ENCODE measurements at regions not wholly inside any gene's neighbourhood (a gene's known extent, or its start where the extent isn't known, plus 50 kb on each side); places are given as distances from the start of the nearest gene placed in this dataset.
"Not testable (repeated sequence)": the region's sequence is repeated elsewhere in the genome, so short reads cannot be mapped to it uniquely, and the experiment has no call there.

GRCh38 chr15:69555080-69555479 lies 102.5 kb downstream of the RPLP1 start:
- H3K9ac ChIP-seq (ENCODE audit: low read depth, low read length) = no peak overlapping the region
- 95% methylated on average over 7 of the region's 8 CpGs for WGBS
- H3K36me3 ChIP-seq (ENCODE audit: insufficient read depth, low read length) = no peaks in the 10 kb centered on the region
- no peaks in the 10 kb centered on the region for H3K27me3 ChIP-seq (ENCODE audit: insufficient read depth, low read length)
- no peak overlapping the region for H3K27ac ChIP-seq (ENCODE audit: low read depth, low read length)
- H3K9me3 ChIP-seq (ENCODE audit: insufficient read depth, low read depth, low read length) = peaks cover 7% of the 10 kb centered on the region; the same call in 1 of the 2 replicates
- peaks cover 39% of the 10 kb centered on the region for H3K4me1 ChIP-seq (ENCODE audit: insufficient read depth, low read length)
- H3K4me3 ChIP-seq (ENCODE audit: low read length) = no peak overlapping the region

GRCh38 chr15:69556344-69556743 lies 103.7 kb downstream of the RPLP1 start:
- 92% methylated on average over 1 of the region's 1 CpG for WGBS
- Histone ChIP-seq H3K27me3 (ENCODE audit: insufficient read depth, low read length) (no peaks in the 10 kb centered on the region), H3K4me1 (ENCODE audit: insufficient read depth, low read length) (peaks cover 35% of the 10 kb centered on the region), H3K9me3 (ENCODE audit: insufficient read depth, low read depth, low read length) (peaks cover 7% of the 10 kb centered on the region; the same call in 1 of the 2 replicates), H3K27ac (ENCODE audit: low read depth, low read length) (no peak overlapping the region), H3K4me3 (ENCODE audit: low read length) (no peak overlapping the region), H3K36me3 (ENCODE audit: insufficient read depth, low read length) (no peaks in the 10 kb centered on the region), H3K9ac (ENCODE audit: low read depth, low read length) (no peak overlapping the region)

GRCh38 chr15:69557020-69557706 lies 104.5 kb downstream of the RPLP1 start:
- Histone ChIP-seq H3K4me3 (ENCODE audit: low read length) (no peak overlapping the region), H3K27ac (ENCODE audit: low read depth, low read length) (no peak overlapping the region), H3K27me3 (ENCODE audit: insufficient read depth, low read length) (no peaks in the 10 kb centered on the region), H3K9ac (ENCODE audit: low read depth, low read length) (no peak overlapping the region), H3K4me1 (ENCODE audit: insufficient read depth, low read length) (peaks cover 35% of the 10 kb centered on the region), H3K9me3 (ENCODE audit: insufficient read depth, low read depth, low read length) (no peaks in the 10 kb centered on the region), H3K36me3 (ENCODE audit: insufficient read depth, low read length) (no peaks in the 10 kb centered on the region)
- WGBS = 53% methylated on average over 4 of the region's 5 CpGs

GRCh38 chr15:69557707-69558409 lies 105.2 kb downstream of the RPLP1 start:
- H3K9ac ChIP-seq (ENCODE audit: low read depth, low read length) = peak overlapping the region; percentile 17; the same call in 1 of the 2 replicates
- no peaks in the 10 kb centered on the region for H3K9me3 ChIP-seq (ENCODE audit: insufficient read depth, low read depth, low read length)
- peaks cover 35% of the 10 kb centered on the region for H3K4me1 ChIP-seq (ENCODE audit: insufficient read depth, low read length)
- no peak overlapping the region for H3K4me3 ChIP-seq (ENCODE audit: low read length)
- no peaks in the 10 kb centered on the region for H3K27me3 ChIP-seq (ENCODE audit: insufficient read depth, low read length)
- no peak overlapping the region for H3K27ac ChIP-seq (ENCODE audit: low read depth, low read length)
- WGBS = 68% methylated on average over 2 of the region's 2 CpGs
- no peaks in the 10 kb centered on the region for H3K36me3 ChIP-seq (ENCODE audit: insufficient read depth, low read length)

- H3K4me3 ChIP-seq (ENCODE audit: low read length) = no peak overlapping the region
- 70% methylated on average over 5 of the region's 5 CpGs for WGBS
- no peaks in the 10 kb centered on the region for H3K36me3 ChIP-seq (ENCODE audit: insufficient read depth, low read length)
- H3K9ac ChIP-seq (ENCODE audit: low read depth, low read length) = no peak overlapping the region
- H3K27me3 ChIP-seq (ENCODE audit: insufficient read depth, low read length) = no peaks in the 10 kb centered on the region
- H3K4me1 ChIP-seq (ENCODE audit: insufficient read depth, low read length) = peaks cover 28% of the 10 kb centered on the region
- H3K9me3 ChIP-seq (ENCODE audit: insufficient read depth, low read depth, low read length) = no peaks in the 10 kb centered on the region
- no peak overlapping the region for H3K27ac ChIP-seq (ENCODE audit: low read depth, low read length)
These were observed 107.0 kb downstream of the RPLP1 start for GRCh38 chr15:69559440-69560190.

- 90% methylated on average over 14 of the region's 14 CpGs for WGBS
- Histone ChIP-seq H3K4me3 (ENCODE audit: low read length) (no peak overlapping the region), H3K27ac (ENCODE audit: low read depth, low read length) (no peak overlapping the region)
These were observed 108.6 kb downstream of the RPLP1 start for GRCh38 chr15:69561071-69561784.

GRCh38 chr15:69562116-69562515 lies 109.5 kb downstream of the RPLP1 start:
- H3K27me3 ChIP-seq (ENCODE audit: insufficient read depth, low read length) = no peaks in the 10 kb centered on the region
- no peak overlapping the region for H3K4me3 ChIP-seq (ENCODE audit: low read length)
- H3K9me3 ChIP-seq (ENCODE audit: insufficient read depth, low read depth, low read length) = no peaks in the 10 kb centered on the region
- 87% methylated on average over 7 of the region's 7 CpGs for WGBS
- H3K36me3 ChIP-seq (ENCODE audit: insufficient read depth, low read length) = no peaks in the 10 kb centered on the region
- no peak overlapping the region for H3K9ac ChIP-seq (ENCODE audit: low read depth, low read length)
- H3K4me1 ChIP-seq (ENCODE audit: insufficient read depth, low read length) = peaks cover 12% of the 10 kb centered on the region
- no peak overlapping the region for H3K27ac ChIP-seq (ENCODE audit: low read depth, low read length)

More at GRCh38 chr15:69561071-69561784, 108.6 kb downstream of the RPLP1 start:
- H3K9me3 ChIP-seq (ENCODE audit: insufficient read depth, low read depth, low read length) = no peaks in the 10 kb centered on the region
- H3K36me3 ChIP-seq (ENCODE audit: insufficient read depth, low read length) = no peaks in the 10 kb centered on the region
- no peak overlapping the region for H3K9ac ChIP-seq (ENCODE audit: low read depth, low read length)
- peaks cover 21% of the 10 kb centered on the region for H3K4me1 ChIP-seq (ENCODE audit: insufficient read depth, low read length)
- H3K27me3 ChIP-seq (ENCODE audit: insufficient read depth, low read length) = no peaks in the 10 kb centered on the region

GRCh38 chr15:69562564-69562963 lies 109.9 kb downstream of the RPLP1 start:
- Histone ChIP-seq H3K4me3 (ENCODE audit: low read length) (no peak overlapping the region), H3K27ac (ENCODE audit: low read depth, low read length) (no peak overlapping the region), H3K36me3 (ENCODE audit: insufficient read depth, low read length) (no peaks in the 10 kb centered on the region), H3K27me3 (ENCODE audit: insufficient read depth, low read length) (no peaks in the 10 kb centered on the region), H3K4me1 (ENCODE audit: insufficient read depth, low read length) (peaks cover 8% of the 10 kb centered on the region), H3K9ac (ENCODE audit: low read depth, low read length) (no peak overlapping the region), H3K9me3 (ENCODE audit: insufficient read depth, low read depth, low read length) (no peaks in the 10 kb centered on the region)
- 88% methylated on average over 4 of the region's 4 CpGs for WGBS

GRCh38 chr15:69565066-69565655 lies 112.5 kb downstream of the RPLP1 start:
- Histone ChIP-seq H3K27me3 (ENCODE audit: insufficient read depth, low read length) (no peaks in the 10 kb centered on the region), H3K4me1 (ENCODE audit: insufficient read depth, low read length) (no peaks in the 10 kb centered on the region), H3K4me3 (ENCODE audit: low read length) (no peak overlapping the region), H3K27ac (ENCODE audit: low read depth, low read length) (no peak overlapping the region), H3K9ac (ENCODE audit: low read depth, low read length) (no peak overlapping the region), H3K36me3 (ENCODE audit: insufficient read depth, low read length) (no peaks in the 10 kb centered on the region), H3K9me3 (ENCODE audit: insufficient read depth, low read depth, low read length) (no peaks in the 10 kb centered on the region)
- WGBS = 93% methylated on average over 9 of the region's 9 CpGs

- WGBS = 97% methylated on average over 31 of the region's 31 CpGs
- H3K27ac ChIP-seq (ENCODE audit: low read depth, low read length); H3K4me3 ChIP-seq (ENCODE audit: low read length); H3K9ac ChIP-seq (ENCODE audit: low read depth, low read length); H3K4me1 ChIP-seq (ENCODE audit: insufficient read depth, low read length); H3K9me3 ChIP-seq (ENCODE audit: insufficient read depth, low read depth, low read length); H3K36me3 ChIP-seq (ENCODE audit: insufficient read depth, low read length); H3K27me3 ChIP-seq (ENCODE audit: insufficient read depth, low read length): not testable (repeated sequence)
These were observed 114.7 kb downstream of the RPLP1 start for GRCh38 chr15:69567238-69567760.
